Heart left ventricle (tissue), 16 donors: ENCODE measurements at regions not wholly inside any gene's neighbourhood (a gene's known extent, or its start where the extent isn't known, plus 50 kb on each side); places are given as distances from the start of the nearest gene placed in this dataset.

ENCODE experiments used
- ATAC-seq, 4 donors: fragments of 200-7000 bp; cut with Tn5 transposase; one replicate each; pipeline ENCODE4 v1.9.1; 2020 to 2022; ENCODE audit warnings: moderate library complexity in 4 of 4, mild to moderate bottlenecking in 3 of 4, moderate number of reproducible peaks in 1 of 4
- DNase-seq, 5 donors: peaks; one replicate each; pipeline ENCODE4 v3.0.0-alpha.2; 2020
- H3K27ac ChIP-seq, 12 donors: fragments of 200-600 bp; sonication (generic) in 4 of 12; one replicate each; pipeline versions ENCODE4 v1.5.0 to v1.8.0; 2016 to 2022; ENCODE audit warnings: mild to moderate bottlenecking in 2 of 12
- H3K27me3 ChIP-seq, 9 donors: fragments of 200-600 bp; sonication (generic) in 2 of 9; one replicate each; pipeline versions ENCODE4 v1.5.1 to v1.8.0; 2016 to 2022; ENCODE audit warnings: mild to moderate bottlenecking in 3 of 9
- H3K36me3 ChIP-seq, 9 donors: fragments of 200-600 bp; sonication (generic) in 2 of 9; one replicate each; pipeline versions ENCODE4 v1.5.0 to v1.8.0; 2018 to 2022; ENCODE audit warnings: mild to moderate bottlenecking in 2 of 9
- H3K4me1 ChIP-seq, 12 donors: fragments of 200-600 bp; sonication (generic) in 4 of 12; one replicate each; pipeline versions ENCODE4 v1.5.0 to v1.8.0; 2016 to 2022; ENCODE audit warnings: mild to moderate bottlenecking in 3 of 12
- H3K4me3 ChIP-seq, 12 donors: fragments of 200-600 bp; sonication (generic) in 4 of 12; one replicate each; pipeline versions ENCODE4 v1.5.0 to v1.8.0; 2017 to 2022; ENCODE audit warnings: mild to moderate bottlenecking in 9 of 12, moderate library complexity in 4 of 12
- H3K9me3 ChIP-seq, 12 donors: fragments of 200-600 bp; sonication (generic) in 4 of 12; one replicate each; pipeline versions ENCODE4 v1.5.0 to v1.8.0; 2016 to 2022; ENCODE audit warnings: mild to moderate bottlenecking in 1 of 12
- CTCF ChIP-seq, 12 donors: fragments of 200-600 bp; sonication (generic) in 4 of 12; IDR thresholded peaks; one replicate each; pipeline versions ENCODE4 v1.5.0 to v1.8.0; 2018 to 2022; ENCODE audit warnings: antibody characterized with exemption in 12 of 12, mild to moderate bottlenecking in 5 of 12
- POLR2A ChIP-seq, 2 donors: fragments of 450-650 bp; IDR thresholded peaks; one replicate each; pipeline ENCODE4 v1.6.1; 2017; ENCODE audit warnings: antibody characterized with exemption in 2 of 2, mild to moderate bottlenecking in 2 of 2, moderate library complexity in 2 of 2
- WGBS, 4 donors: extraction: QIAGEN DNeasy Blood & Tissue Kit in 2 of 4; methylation state at CpG; one replicate each; pipeline versions ENCODE4 v1.1.5 to v1.1.7; 2013 to 2018; 5-methylcytosine and 5-hydroxymethylcytosine counted together
- intact Hi-C, 10 donors: fragments of 100-400 bp; cut with DNase I; formaldehyde crosslinking; loops; one replicate each; pipeline versions ENCODE4 v1.11.1 to v1.14.2; 2022
- donor health status: ischemic (EF 13 %, LVEDD 7.1; RV severe dilation, severe dysfunction).
- donor health status: healthy with polysubstance abuse.
- donor health status: DM: no; HTN: yes; CAD: no.
- donor health status: DM: no; HTN: no; CAD: no.
- donor health status: ischemic (EF 25% LVEDD 6.9; RV normal size, moderate dysfunction).
- donor health status: ischemic (EF 25% LVEDD 5.7; RV mildly dilated, moderate dysfunction).
- donor health status: healthy.
- donor health status: DM: yes; HTN: yes; CAD: no.
- donor health status: ischemic (EF 35%, LVEDD 5.7; RV mildly dilated, moderate dysfunction).
- donor health status: nonischemic (EF 11% LVEDD 7.7; RV severe dilation, severe dysfunction).
- donor health status: DM: yes; HTN: yes; CAD: no.
- donor health status: PGD.
- donor health status: ischemic (EF 29% LVEDD 5.4; RV normal size, mild dysfunction).
- donor health status: nonischemic (EF 23%, LVEDD 6.1; RV moderate dilation, normal function).

GRCh38 chr13:83804356-83804962 is 77.8 kb downstream of the SLITRK1 start:
- Histone ChIP-seq H3K9me3 (peaks cover 0 to 6% (median 0%) of the 10 kb centered on the region in 12 donors), H3K4me3 (no peak overlapping the region), H3K27ac (no peak overlapping the region), H3K27me3 (no peaks in the 10 kb centered on the region), H3K4me1 (no peaks in the 10 kb centered on the region), H3K36me3 (no peaks in the 10 kb centered on the region)
- WGBS, 4 donors = 73 to 83% (median 78%) methylated on average over 2 of the region's 2 CpGs
- TF ChIP-seq POLR2A (IDR thresholded peaks at IDR 0.05) = no peak
- no peak for TF ChIP-seq CTCF (IDR thresholded peaks at IDR 0.05)
- ATAC-seq (no peak), DNase-seq (no peak)
- intact Hi-C loops = no loop called here

- Histone ChIP-seq H3K9me3 (peaks cover 0 to 10% (median 0%) of the 10 kb centered on the region in 12 donors), H3K27ac (no peak overlapping the region), H3K4me1 (no peaks in the 10 kb centered on the region), H3K36me3 (no peaks in the 10 kb centered on the region), H3K4me3 (no peak overlapping the region), H3K27me3 (no peaks in the 10 kb centered on the region)
- DNase-seq (no peak), ATAC-seq (no peak)
- TF ChIP-seq POLR2A (IDR thresholded peaks at IDR 0.05) = no peak
- TF ChIP-seq CTCF (IDR thresholded peaks at IDR 0.05) = no peak
- intact Hi-C loops = no loop called here
- 56 to 77% (median 65%) methylated on average over 1 of the region's 1 CpG for WGBS, 4 donors
These were observed 83.5 kb downstream of the SLITRK1 start for GRCh38 chr13:83798731-83799130.

- WGBS, 4 donors = 39 to 55% (median 52%) methylated on average over 2 of the region's 2 CpGs
- intact Hi-C loops = no loop called here
These were observed 85.9 kb downstream of the SLITRK1 start for GRCh38 chr13:83796364-83796763.

GRCh38 chr13:83794583-83794982 is 87.7 kb downstream of the SLITRK1 start:
- 83 to 93% (median 85%) methylated on average over 2 of the region's 2 CpGs for whole genome bisulfite sequencing, 4 donors
- no peak for DNase-seq

More at GRCh38 chr13:83796364-83796763, 85.9 kb downstream of the SLITRK1 start:
- H3K4me3 ChIP-seq = no peak overlapping the region
- H3K27me3 ChIP-seq = no peaks in the 10 kb centered on the region
- DNase-seq (no peak), ATAC-seq (no peak)
- H3K9me3 ChIP-seq = peaks cover 0 to 4% (median 0%) of the 10 kb centered on the region in 12 donors
- no peak overlapping the region for H3K27ac ChIP-seq
- TF ChIP-seq POLR2A (IDR thresholded peaks at IDR 0.05) (no peak), CTCF (IDR thresholded peaks at IDR 0.05) (no peak)
- no peaks in the 10 kb centered on the region for H3K4me1 ChIP-seq
- no peaks in the 10 kb centered on the region for H3K36me3 ChIP-seq

More at GRCh38 chr13:83794583-83794982, 87.7 kb downstream of the SLITRK1 start:
- Histone ChIP-seq H3K4me1 (no peaks in the 10 kb centered on the region), H3K36me3 (no peaks in the 10 kb centered on the region), H3K27me3 (no peaks in the 10 kb centered on the region), H3K4me3 (no peak overlapping the region), H3K9me3 (peaks cover 0 to 4% (median 0%) of the 10 kb centered on the region in 12 donors), H3K27ac (no peak overlapping the region)
- intact Hi-C loops = no loop called here
- TF ChIP-seq POLR2A (IDR thresholded peaks at IDR 0.05) = no peak
- no peak for TF ChIP-seq CTCF (IDR thresholded peaks at IDR 0.05)
- no peak for ATAC-seq
